H1 (cell line): ENCODE measurements at regions not wholly inside any gene's neighbourhood (a gene's known extent, or its start where the extent isn't known, plus 50 kb on each side); places are given as distances from the start of the nearest gene placed in this dataset.

Experiments
- CTCF ChIA-PET: fragments of 300-600 bp; sonication (Branson Sonifier 250); formaldehyde crosslinking; loops from one replicate; lab custom pipeline; 2021; ENCODE audit not compliant: partially characterized antibody; lab: Charles Lee
- POLR2A ChIA-PET: fragments of 300-600 bp; sonication (Branson Sonifier 250); formaldehyde crosslinking; loops from one replicate; lab custom pipeline; 2021; ENCODE audit warnings: inconsistent platforms; ENCODE audit not compliant: partially characterized antibody; lab: Charles Lee
- DNase-seq, 2 experiments: peaks; one replicate each; pipeline versions ENCODE4 v3.0.0 to v3.0.0-alpha.2; 2010 to 2022; ENCODE audit warnings: low spot score in 2 of 2, low read depth in 1 of 2, mixed read lengths in 1 of 2
- FAIRE-seq: peaks from 2 replicates; lab custom pipeline; 2011; peaks lifted over from hg19 to GRCh38; lab: Jason Lieb, UNC
- H2AFZ ChIP-seq: 2 replicates; pipeline ENCODE4 v1.8.1; 2012; ENCODE audit warnings: low read length, inconsistent platforms
- H2AK5ac ChIP-seq: 2 replicates; pipeline ENCODE4 v1.6.1; 2013; ENCODE audit warnings: low read depth, low read length
- H2BK120ac ChIP-seq: replicated peaks from 2 replicates; pipeline ENCODE3; 2013; ENCODE audit warnings: low read depth, low read length, inconsistent platforms
- H2BK12ac ChIP-seq: 2 replicates; pipeline ENCODE4 v1.6.1; 2013; ENCODE audit warnings: low read depth, low read length
- H2BK15ac ChIP-seq: 2 replicates; pipeline ENCODE4 v1.6.1; 2013; ENCODE audit warnings: low read length
- H2BK20ac ChIP-seq: 2 replicates; pipeline ENCODE4 v1.6.1; 2013; ENCODE audit warnings: low read length
- H2BK5ac ChIP-seq: 2 replicates; pipeline ENCODE4 v1.6.1; 2013; ENCODE audit warnings: low read depth, low read length
- H3K14ac ChIP-seq: 2 replicates; pipeline ENCODE4 v1.6.1; 2013; ENCODE audit warnings: inconsistent platforms; ENCODE audit not compliant: insufficient read length
- H3K18ac ChIP-seq: 2 replicates; pipeline ENCODE4 v1.6.1; 2013; ENCODE audit warnings: low read length; ENCODE audit errors: extremely low read depth
- H3K23ac ChIP-seq: 2 replicates; pipeline ENCODE4 v1.6.1; 2013; ENCODE audit warnings: inconsistent platforms; ENCODE audit not compliant: insufficient read length
- H3K23me2 ChIP-seq: 2 replicates; pipeline ENCODE4 v1.6.1; 2013; ENCODE audit warnings: low read depth, low read length
- H3K27ac ChIP-seq: 2 replicates; pipeline ENCODE4 v1.6.1; 2011; ENCODE audit warnings: low read depth, low read length, inconsistent platforms
- H3K27me3 ChIP-seq, 4 experiments: replicated peaks in 1 of 4; 1 replicate in 1 of 4; 2 replicates in 3 of 4; pipeline versions ENCODE4 v1.6.1 to v1.8.1; 2011 to 2013; ENCODE audit warnings: low read length in 3 of 4, mild to moderate bottlenecking in 3 of 4, inconsistent platforms in 2 of 4, mixed read lengths in 2 of 4, moderate library complexity in 1 of 4; ENCODE audit not compliant: control insufficient read depth in 3 of 4, insufficient read depth in 3 of 4; ENCODE audit errors: extremely low read depth in 1 of 4
- H3K36me3 ChIP-seq, 4 experiments: 2 replicates each; pipeline versions ENCODE4 v1.6.1 to v1.8.1; 2011 to 2013; ENCODE audit warnings: mild to moderate bottlenecking in 4 of 4, low read length in 3 of 4, moderate library complexity in 2 of 4, control low read depth in 1 of 4, inconsistent platforms in 1 of 4; ENCODE audit not compliant: insufficient read depth in 4 of 4, control insufficient read depth in 2 of 4
- H3K4ac ChIP-seq: replicated peaks from 2 replicates; pipeline ENCODE3; 2013; ENCODE audit warnings: low read length, low read depth, mixed read lengths, inconsistent platforms; ENCODE audit not compliant: insufficient read length
- H3K4me1 ChIP-seq, 4 experiments: replicated peaks in 1 of 4; 1 replicate in 1 of 4; 2 replicates in 3 of 4; pipeline versions ENCODE4 v1.6.1 to v1.8.1; 2011 to 2013; ENCODE audit warnings: low read length in 3 of 4, inconsistent platforms in 2 of 4, mixed read lengths in 1 of 4; ENCODE audit not compliant: insufficient read depth in 4 of 4, control insufficient read depth in 3 of 4
- H3K4me2 ChIP-seq, 2 experiments: 2 replicates each; pipeline versions ENCODE4 v1.6.1 to v1.8.1; 2011 to 2013; ENCODE audit warnings: low read depth in 2 of 2, low read length in 2 of 2, control low read depth in 1 of 2, inconsistent platforms in 1 of 2, mild to moderate bottlenecking in 1 of 2; ENCODE audit not compliant: insufficient read depth in 1 of 2
- H3K4me3 ChIP-seq, 4 experiments: fragments of 200-600, 300-600 bp in 1 of 4; sonication (generic), shearing (Covaris generic), sonication (Bioruptor Twin) in 1 of 4; 2 replicates each; pipeline versions ENCODE4 v1.5.1 to v1.8.1; 2011 to 2016; ENCODE audit warnings: low read length in 4 of 4, low read depth in 3 of 4, control low read depth in 2 of 4, inconsistent platforms in 2 of 4, mild to moderate bottlenecking in 2 of 4, mixed read lengths in 1 of 4, moderate library complexity in 1 of 4; ENCODE audit not compliant: insufficient read depth in 2 of 4; ENCODE audit errors: extremely low read depth in 1 of 4
- H3K56ac ChIP-seq: replicated peaks from 2 replicates; pipeline ENCODE3; 2013; ENCODE audit warnings: low read depth, mild to moderate bottlenecking, mixed read lengths, low read length, inconsistent platforms; ENCODE audit not compliant: insufficient read length
- H3K79me1 ChIP-seq: 2 replicates; pipeline ENCODE4 v1.6.1; 2013; ENCODE audit warnings: low read depth, low read length, control low read depth
- H3K79me2 ChIP-seq, 2 experiments: 2 replicates each; pipeline versions ENCODE4 v1.6.1 to v1.8.1; 2012 to 2013; ENCODE audit warnings: low read length in 2 of 2, mild to moderate bottlenecking in 2 of 2, inconsistent platforms in 1 of 2; ENCODE audit not compliant: insufficient read depth in 2 of 2, control insufficient read depth in 1 of 2
- H3K9ac ChIP-seq, 4 experiments: replicated peaks in 1 of 4; 1 replicate in 1 of 4; 2 replicates in 3 of 4; pipeline versions ENCODE4 v1.6.1 to v1.8.1; 2011 to 2013; ENCODE audit warnings: low read depth in 3 of 4, low read length in 3 of 4, control low read depth in 2 of 4, mild to moderate bottlenecking in 2 of 4, moderate library complexity in 2 of 4, inconsistent platforms in 1 of 4; ENCODE audit errors: extremely low read depth in 1 of 4
- H3K9me3 ChIP-seq, 2 experiments: 2 replicates each; pipeline versions ENCODE4 v1.6.1 to v1.8.1; 2012 to 2013; ENCODE audit warnings: mild to moderate bottlenecking in 2 of 2, moderate library complexity in 2 of 2, control low read depth in 1 of 2, inconsistent platforms in 1 of 2, low read depth in 1 of 2, low read length in 1 of 2, mixed read lengths in 1 of 2; ENCODE audit not compliant: insufficient read depth in 2 of 2
- H4K20me1 ChIP-seq, 2 experiments: replicated peaks in 1 of 2; 2 replicates each; pipeline versions ENCODE3 to v1.8.1; 2011 to 2013; ENCODE audit warnings: inconsistent platforms in 2 of 2, low read length in 2 of 2, mild to moderate bottlenecking in 1 of 2; ENCODE audit not compliant: insufficient read depth in 2 of 2, control insufficient read depth in 1 of 2
- H4K5ac ChIP-seq: 2 replicates; pipeline ENCODE4 v1.6.1; 2013; ENCODE audit warnings: low read length, low read depth, mixed read lengths, inconsistent platforms; ENCODE audit not compliant: insufficient read length
- H4K8ac ChIP-seq: 2 replicates; pipeline ENCODE4 v1.8.0; 2013; ENCODE audit warnings: mild to moderate bottlenecking, moderate library complexity, low read length, inconsistent platforms; ENCODE audit not compliant: insufficient read depth; ENCODE audit errors: extremely low read depth
- H4K91ac ChIP-seq: replicated peaks from 2 replicates; pipeline ENCODE3; 2013; ENCODE audit warnings: low read length, mixed read lengths, inconsistent platforms; ENCODE audit not compliant: insufficient read length
- EP300 ChIP-seq, 2 experiments: IDR thresholded peaks; 1 replicate in 1 of 2; 2 replicates in 1 of 2; pipeline ENCODE4 v1.6.1; 2011 to 2012; ENCODE audit warnings: low read depth in 2 of 2, low read length in 2 of 2, mild to moderate bottlenecking in 2 of 2, borderline replicate concordance in 1 of 2, inconsistent platforms in 1 of 2, moderate library complexity in 1 of 2
- SUZ12 ChIP-seq: fragments of 200-600 bp; sonication (generic); IDR thresholded peaks from 2 replicates; pipeline ENCODE4 v1.6.1; 2012; ENCODE audit warnings: mild to moderate bottlenecking, inconsistent platforms, low read length, moderate library complexity, mixed read lengths
- WGBS, 2 experiments: shearing (Covaris generic) in 1 of 2; methylation state at CpG; one replicate each; pipeline versions ENCODE4 v1.1.6 to v1.1.7; 2013 to 2015; ENCODE audit warnings: low lambda C conversion rate in 2 of 2, mixed read lengths in 2 of 2, inconsistent platforms in 1 of 2, low coverage in 1 of 2, missing lambda C conversion rate in 1 of 2; ENCODE audit not compliant: insufficient replicate concordance in 2 of 2, insufficient coverage in 1 of 2, insufficient read length in 1 of 2; ENCODE audit errors: extremely low coverage in 1 of 2, missing lambda C conversion rate in 1 of 2; 5-methylcytosine and 5-hydroxymethylcytosine counted together

DNA sequence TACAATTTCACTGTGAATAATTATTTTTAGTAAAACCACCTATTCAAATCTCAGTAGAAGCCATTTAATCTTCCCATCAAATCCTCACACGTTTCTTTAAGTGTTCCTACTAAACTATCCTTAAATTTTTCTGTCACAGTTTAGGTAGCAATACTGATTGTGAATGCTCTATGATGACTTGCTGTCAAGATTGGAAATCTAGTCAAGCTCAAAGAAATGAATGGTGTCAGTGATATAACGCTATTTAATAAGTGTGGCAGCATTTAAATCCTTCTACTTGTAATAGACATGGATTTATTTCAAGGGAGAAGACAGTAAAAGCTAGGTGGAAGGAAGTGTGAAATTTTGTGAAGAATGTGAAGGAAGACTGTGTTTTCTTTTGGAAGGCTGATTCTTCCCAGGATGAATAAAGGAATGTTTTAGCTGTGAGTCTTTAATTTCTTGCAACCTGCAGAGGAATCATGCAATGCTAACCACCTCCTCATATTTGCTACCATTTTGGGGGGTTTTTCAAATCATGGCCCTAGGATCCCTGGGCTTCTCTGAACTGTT is 936.7 kb upstream of the NEGR1 start:
- H4K20me1 ChIP-seq: no peaks in the 10 kb centered on the region
- H4K91ac ChIP-seq: no peak overlapping the region
- H2AFZ ChIP-seq: no peak overlapping the region
- H3K9ac ChIP-seq: no peak overlapping the region
- H3K9me3 ChIP-seq: peaks cover 0 to 4% of the 10 kb centered on the region in 2 experiments; a peak in 2 of 4 replicates
- H2BK5ac ChIP-seq: no peak overlapping the region
- ChIA-PET POLR2A (no interaction called here), CTCF (interaction anchor here (1.1 kb wide), 1 partner anchor 14 kb away, joined by 3 read pairs; no protein-coding TSS in a partner anchor)
- no peaks in the 10 kb centered on the region for H3K36me3 ChIP-seq
- FAIRE-seq: no peak
- no peak overlapping the region for H3K14ac ChIP-seq
- H2AK5ac ChIP-seq: no peak overlapping the region
- no peak overlapping the region for H3K4ac ChIP-seq
- H3K18ac ChIP-seq: no peak overlapping the region
- no peaks in the 10 kb centered on the region for H3K23me2 ChIP-seq
- no peaks in the 10 kb centered on the region for H3K79me2 ChIP-seq
- H3K4me1 ChIP-seq: no peaks in the 10 kb centered on the region
- H4K8ac ChIP-seq: no peak overlapping the region
- no peak overlapping the region for H3K4me2 ChIP-seq
- no peak overlapping the region for H2BK120ac ChIP-seq
- no peak overlapping the region for H3K4me3 ChIP-seq
- H2BK15ac ChIP-seq: no peak overlapping the region
- no peak for DNase-seq
- no peak overlapping the region for H3K23ac ChIP-seq
- no peak overlapping the region for H2BK20ac ChIP-seq
- 75% methylated on average over 2 of the region's 2 CpGs; no CpG with 5 or more reads in 1 of the 2 experiments for WGBS, 2 experiments
- H3K27me3 ChIP-seq: no peaks in the 10 kb centered on the region
- H3K56ac ChIP-seq: no peak overlapping the region
- no peak overlapping the region for H4K5ac ChIP-seq
- H3K79me1 ChIP-seq: no peaks in the 10 kb centered on the region
- H2BK12ac ChIP-seq: no peak overlapping the region
- H3K27ac ChIP-seq: no peak overlapping the region
- no peak for TF ChIP-seq EP300 (IDR thresholded peaks at IDR 0.05; ENCODE audit: borderline replicate concordance in 1 of 2, low read depth in 2 of 2, low read length in 2 of 2)
- no peak for TF ChIP-seq SUZ12
